H1 (cell line): ENCODE measurements at regions not wholly inside any gene's neighbourhood (a gene's known extent, or its start where the extent isn't known, plus 50 kb on each side); places are given as distances from the start of the nearest gene placed in this dataset.

Source experiments
- CEBPB ChIP-seq: IDR thresholded peaks from 2 replicates; pipeline ENCODE4 v1.6.1; 2012; ENCODE audit warnings: low read depth, low read length
- CHD2 ChIP-seq: IDR thresholded peaks from 2 replicates; pipeline ENCODE4 v1.6.1; 2012; ENCODE audit warnings: low read length, improper control_type of control experiment
- EZH2 ChIP-seq: fragments of 200-600 bp; sonication (generic); IDR thresholded peaks from 2 replicates; pipeline ENCODE4 v1.7.1; 2012; ENCODE audit warnings: low read depth, mild to moderate bottlenecking, moderate library complexity, low read length, inconsistent platforms; ENCODE audit not compliant: severe bottlenecking
- PHF8 ChIP-seq: fragments of 200-600 bp; sonication (generic); conservative IDR thresholded peaks from 2 replicates; pipeline ENCODE4 v1.7.1; 2012; ENCODE audit warnings: low read depth, mild to moderate bottlenecking, inconsistent platforms, low read length, moderate library complexity
- RAD21 ChIP-seq, 2 experiments: IDR thresholded peaks in 1 of 2; conservative IDR thresholded peaks in 1 of 2; 2 replicates each; pipeline ENCODE4 v1.6.1; 2011; ENCODE audit warnings: low read depth in 2 of 2, low read length in 2 of 2, improper control_type of control experiment in 1 of 2, inconsistent platforms in 1 of 2, mild to moderate bottlenecking in 1 of 2, moderate library complexity in 1 of 2
- TAF1 ChIP-seq: IDR thresholded peaks from 2 replicates; pipeline ENCODE4 v1.6.1; 2011; ENCODE audit warnings: mild to moderate bottlenecking, low read depth, low read length
- TF ChIP-seq, protein P1 (sequence below), 3 experiments: IDR thresholded peaks; 1 replicate in 2 of 3; 2 replicates in 1 of 3; pipeline versions ENCODE4 v1.5.1 to v1.6.1; 2011; ENCODE audit warnings: low read length in 3 of 3, mild to moderate bottlenecking in 3 of 3, inconsistent platforms in 2 of 3, low read depth in 1 of 3, moderate library complexity in 1 of 3; ENCODE audit not compliant: insufficient read depth in 1 of 3; ENCODE audit errors: control extremely low read depth in 1 of 3

GRCh38 chr11:15468466-15468865 lies 353.7 kb downstream of the INSC start:
- no peak for TF ChIP-seq CHD2
- no peak for TF ChIP-seq CEBPB
- TF ChIP-seq, protein P1, sequence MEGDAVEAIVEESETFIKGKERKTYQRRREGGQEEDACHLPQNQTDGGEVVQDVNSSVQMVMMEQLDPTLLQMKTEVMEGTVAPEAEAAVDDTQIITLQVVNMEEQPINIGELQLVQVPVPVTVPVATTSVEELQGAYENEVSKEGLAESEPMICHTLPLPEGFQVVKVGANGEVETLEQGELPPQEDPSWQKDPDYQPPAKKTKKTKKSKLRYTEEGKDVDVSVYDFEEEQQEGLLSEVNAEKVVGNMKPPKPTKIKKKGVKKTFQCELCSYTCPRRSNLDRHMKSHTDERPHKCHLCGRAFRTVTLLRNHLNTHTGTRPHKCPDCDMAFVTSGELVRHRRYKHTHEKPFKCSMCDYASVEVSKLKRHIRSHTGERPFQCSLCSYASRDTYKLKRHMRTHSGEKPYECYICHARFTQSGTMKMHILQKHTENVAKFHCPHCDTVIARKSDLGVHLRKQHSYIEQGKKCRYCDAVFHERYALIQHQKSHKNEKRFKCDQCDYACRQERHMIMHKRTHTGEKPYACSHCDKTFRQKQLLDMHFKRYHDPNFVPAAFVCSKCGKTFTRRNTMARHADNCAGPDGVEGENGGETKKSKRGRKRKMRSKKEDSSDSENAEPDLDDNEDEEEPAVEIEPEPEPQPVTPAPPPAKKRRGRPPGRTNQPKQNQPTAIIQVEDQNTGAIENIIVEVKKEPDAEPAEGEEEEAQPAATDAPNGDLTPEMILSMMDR (IDR thresholded peaks at IDR 0.05; ENCODE audit: control extremely low read depth in 1 of 3, insufficient read depth in 1 of 3, low read depth in 1 of 3, low read length in 3 of 3): no peak
- TF ChIP-seq TAF1: no peak
- no peak for TF ChIP-seq EZH2
- TF ChIP-seq RAD21 (IDR thresholded peaks at IDR 0.05 in 1 of 2, conservative IDR thresholded peaks at IDR 0.05 in 1 of 2; ENCODE audit: low read depth in 2 of 2, low read length in 2 of 2): no peak
- no peak for TF ChIP-seq PHF8
